HG02588 (cell line): ENCODE measurements at regions not wholly inside any gene's neighbourhood (a gene's known extent, or its start where the extent isn't known, plus 50 kb on each side); places are given as distances from the start of the nearest gene placed in this dataset.

Experiments used
- ATAC-seq: cut with Tn5 transposase; IDR thresholded peaks from one replicate; pipeline ENCODE4 v1.9.1; 2021; ENCODE audit warnings: mild to moderate bottlenecking, moderate library complexity; ENCODE audit not compliant: unreplicated experiment

DNA sequence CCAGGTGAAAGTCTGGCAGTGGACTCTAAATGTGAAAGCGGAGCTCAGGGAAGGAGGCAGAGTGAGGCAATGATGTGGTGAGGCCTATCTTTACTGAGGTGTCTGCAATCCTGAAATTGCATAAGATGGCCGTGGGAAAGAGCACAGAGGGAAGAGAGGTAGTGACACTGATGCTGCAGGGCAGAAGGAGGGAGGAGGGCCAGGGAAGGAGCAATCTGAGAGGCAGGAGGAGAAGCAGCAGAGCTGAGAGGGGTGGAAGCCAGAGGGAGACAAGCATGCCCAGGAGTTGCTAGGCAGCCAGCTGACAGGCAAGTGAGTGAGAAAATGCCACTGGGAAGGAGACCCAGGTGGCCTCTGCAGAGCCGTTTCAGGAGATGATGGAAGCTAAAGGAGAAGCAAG is 97.4 kb upstream of the CNR1 start:
- no peak for ATAC-seq

DNA sequence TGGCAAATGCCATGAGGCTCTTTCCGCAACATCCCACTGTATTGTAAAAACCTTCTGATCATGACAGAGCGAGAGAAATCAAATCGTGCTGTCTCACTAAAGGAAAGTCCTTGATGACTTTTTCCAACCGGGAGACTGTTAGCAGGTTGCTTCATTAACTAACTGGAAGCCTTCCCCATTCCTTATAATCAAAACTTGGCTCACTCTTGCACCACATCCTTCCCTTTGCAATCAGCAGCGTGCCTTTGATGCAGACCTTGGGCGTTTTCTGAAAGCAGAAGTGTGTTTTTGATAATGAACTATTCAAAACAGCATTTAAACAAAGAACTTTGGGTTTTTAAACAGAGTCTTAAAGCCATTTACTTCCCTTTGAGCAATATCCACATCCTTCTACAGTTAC is 96.2 kb upstream of the CNR1 start:
- ATAC-seq, result no peak

DNA sequence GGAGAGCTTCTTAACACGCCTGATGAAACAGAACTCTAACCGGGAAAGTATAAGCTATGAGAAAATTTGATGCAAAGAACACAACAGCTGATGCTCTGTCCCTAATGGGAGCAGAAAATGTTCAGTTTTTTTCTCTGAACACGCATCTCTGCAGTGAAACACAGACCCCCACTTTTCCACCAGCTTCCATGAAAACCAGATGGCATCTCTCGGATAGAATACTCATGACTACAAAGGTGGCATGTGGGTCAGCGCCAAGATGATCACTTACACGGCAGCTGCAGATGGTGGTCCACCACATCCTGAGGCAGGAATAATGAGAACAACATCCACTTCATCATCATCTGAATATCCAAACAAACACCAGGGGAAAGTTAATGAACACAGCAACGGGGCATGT is 85.2 kb upstream of the CNR1 start:
- no peak for ATAC-seq

DNA sequence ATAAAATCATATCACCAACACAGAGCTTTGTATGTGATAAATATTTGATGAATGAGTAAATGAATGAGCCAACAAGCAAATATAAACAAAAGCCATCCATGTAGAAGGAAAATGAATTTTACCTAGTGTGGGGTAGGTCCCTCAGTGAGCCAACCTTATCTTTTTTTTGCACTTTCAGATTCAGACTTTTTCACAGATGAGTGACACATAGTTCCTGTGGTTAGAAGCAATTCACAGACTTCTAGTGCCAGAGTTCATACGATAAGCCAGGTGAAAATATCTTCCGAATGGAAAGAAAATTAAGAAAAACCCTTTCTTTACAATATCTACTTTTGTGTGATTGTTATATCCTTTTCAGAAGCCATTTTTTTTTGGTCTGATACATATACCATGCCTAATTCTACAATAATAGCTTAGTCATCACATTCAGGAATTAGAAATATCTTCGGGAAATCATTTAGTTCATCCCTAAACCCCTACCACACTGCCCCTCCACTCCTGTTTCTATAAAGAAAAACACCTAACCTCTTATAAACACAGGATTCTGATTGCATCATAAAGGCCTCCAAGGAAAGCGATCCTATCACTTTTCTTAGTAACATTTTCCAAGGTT is 82.7 kb upstream of the CNR1 start:
- ATAC-seq, result no peak

DNA sequence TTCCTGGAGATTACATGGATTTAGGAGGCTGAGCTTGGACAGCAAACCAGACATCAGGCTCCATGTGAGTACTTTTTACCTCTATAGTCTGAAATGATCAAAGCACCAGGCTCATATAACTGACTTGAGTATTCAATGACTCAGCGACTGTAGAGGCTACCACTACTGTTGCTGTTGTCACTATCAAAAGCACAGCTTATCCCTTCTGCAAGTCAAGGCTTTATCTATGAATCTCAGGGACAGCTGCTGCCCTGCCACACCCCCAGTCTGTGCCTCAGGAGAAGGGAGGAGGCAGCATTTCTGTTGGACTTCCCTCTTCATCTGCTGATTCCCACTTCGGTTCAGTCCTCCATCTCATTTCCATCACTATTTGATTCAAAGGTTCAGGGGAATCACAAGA is 80.5 kb upstream of the CNR1 start:
- no peak for ATAC-seq

DNA sequence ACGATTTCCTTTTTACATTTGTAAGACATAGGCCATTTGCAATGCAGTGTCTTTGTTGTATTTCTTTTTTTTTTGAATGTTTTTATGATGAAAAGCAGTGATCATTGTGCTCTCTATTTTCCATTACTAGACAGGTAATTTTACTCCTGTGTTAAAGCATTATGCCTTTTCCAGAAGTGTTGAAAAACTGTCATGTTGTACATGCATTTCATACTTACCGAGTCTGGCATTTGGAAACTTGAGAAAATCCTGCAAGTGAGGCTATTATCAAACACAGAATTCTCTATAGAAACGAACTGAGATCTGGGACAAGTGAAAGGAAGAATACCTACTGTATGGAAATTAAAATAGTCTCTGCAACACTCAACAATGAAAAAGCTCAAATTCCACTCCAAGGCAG is 78.6 kb upstream of the CNR1 start:
- no peak for ATAC-seq

DNA sequence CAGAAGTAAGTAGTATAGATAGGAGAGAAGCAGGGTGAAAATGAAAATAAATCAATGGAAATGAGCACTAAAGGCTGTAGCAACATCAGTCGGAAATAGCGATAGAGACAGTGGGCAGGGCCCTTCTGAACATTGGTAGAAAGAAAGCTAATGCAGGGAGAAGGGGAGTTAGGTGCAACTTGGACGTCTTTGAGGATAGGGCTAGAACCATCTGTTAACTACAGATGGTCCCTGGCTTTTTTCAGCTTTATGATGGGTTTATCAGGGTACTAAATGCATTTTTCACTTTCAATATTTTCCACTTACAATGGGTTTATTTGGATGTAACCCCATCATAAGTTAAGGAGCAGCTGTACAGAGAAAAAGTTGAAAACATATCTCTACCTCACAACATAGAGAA is 72.8 kb upstream of the CNR1 start:
- no peak for ATAC-seq

DNA sequence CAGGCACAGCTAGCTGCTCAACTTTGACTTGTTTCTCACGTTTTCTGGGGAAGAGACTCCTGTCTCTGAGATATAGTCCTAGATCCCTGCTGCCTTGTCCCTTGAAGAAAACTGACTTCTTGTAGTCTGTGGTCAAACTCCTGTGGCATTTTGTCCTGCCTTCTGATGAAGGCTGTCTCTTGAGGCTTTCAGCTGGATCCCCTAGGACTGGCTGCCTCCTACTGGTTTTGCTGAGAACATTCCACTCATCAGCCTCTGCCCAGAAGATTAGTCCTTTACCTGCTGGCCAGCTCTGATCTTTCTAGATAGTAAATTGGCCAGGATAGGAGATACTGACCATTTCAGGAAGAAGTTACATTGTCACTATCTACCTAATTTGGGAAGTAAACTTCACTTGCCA is 71.9 kb upstream of the CNR1 start:
- ATAC-seq, result no peak

DNA sequence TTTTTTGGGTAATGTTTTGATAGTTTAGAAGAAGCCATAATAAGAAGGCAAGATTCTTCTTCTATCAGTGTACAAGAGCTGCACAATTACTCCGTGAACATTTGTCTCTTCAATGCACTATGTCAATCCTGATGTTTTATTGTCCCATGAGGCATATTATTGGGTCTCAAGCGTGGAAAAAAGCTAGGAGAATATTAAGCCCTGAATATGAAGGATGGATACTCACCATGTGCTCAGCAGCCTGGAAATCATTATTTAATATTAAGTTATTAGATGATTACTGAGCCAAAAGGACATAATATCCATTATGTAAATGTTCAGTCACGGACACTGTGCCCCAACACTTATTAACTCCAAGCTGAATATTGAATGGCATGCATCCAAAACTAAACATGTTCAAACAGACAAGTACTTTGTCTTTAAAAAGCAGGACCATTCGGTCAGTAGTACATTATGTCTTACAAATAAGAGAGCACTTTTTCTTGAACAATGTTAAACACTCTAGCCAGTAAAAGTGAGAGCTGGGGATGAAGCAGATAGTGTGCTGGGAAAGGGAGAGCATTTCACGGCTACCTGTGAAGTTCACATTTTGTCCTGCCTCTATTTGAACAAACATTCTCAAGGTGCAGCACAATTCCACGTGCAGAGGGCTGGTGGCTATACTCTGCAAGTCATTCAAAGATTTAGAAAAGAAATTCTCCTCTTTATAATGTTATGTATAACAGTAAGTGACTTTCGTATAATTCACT is 70.6 kb upstream of the CNR1 start:
- ATAC-seq, result no peak

DNA sequence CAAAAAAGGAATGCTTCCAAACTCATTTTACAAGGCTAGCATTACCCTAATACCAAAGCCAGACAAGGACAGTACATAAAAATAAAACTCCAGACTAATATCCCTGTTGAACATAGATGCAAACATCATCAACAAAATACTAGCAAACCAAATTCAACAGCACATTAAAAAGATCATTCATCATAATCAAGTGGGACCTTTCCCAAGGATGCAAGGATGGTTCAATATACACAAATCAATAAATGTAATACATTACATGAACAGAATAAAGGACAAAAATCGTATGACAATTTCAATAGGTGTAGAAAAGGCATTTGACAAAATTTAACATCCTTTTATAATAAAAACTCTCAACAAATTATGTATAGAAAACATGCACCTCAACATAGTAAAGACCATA is 66.6 kb upstream of the CNR1 start:
- ATAC-seq, result no peak

DNA sequence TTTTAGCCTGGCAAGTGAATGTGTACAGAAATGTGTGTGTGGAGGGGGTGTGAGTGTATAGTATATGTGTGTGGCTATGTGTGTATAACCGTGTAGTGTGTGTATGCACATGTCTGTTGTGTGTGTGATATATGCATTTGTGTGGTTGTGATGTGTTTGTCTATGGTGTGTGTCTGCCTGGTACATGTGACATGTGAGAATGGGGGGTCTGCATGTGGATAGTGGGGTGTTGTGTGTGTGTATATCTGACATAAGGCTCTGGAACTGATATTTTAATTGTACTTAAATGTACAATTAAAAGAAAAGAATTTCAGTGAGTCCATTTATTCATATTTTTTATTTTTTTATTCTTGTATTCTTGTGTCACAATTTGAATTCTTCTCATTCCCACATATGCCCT is 57.2 kb upstream of the CNR1 start:
- ATAC-seq, result no peak

DNA sequence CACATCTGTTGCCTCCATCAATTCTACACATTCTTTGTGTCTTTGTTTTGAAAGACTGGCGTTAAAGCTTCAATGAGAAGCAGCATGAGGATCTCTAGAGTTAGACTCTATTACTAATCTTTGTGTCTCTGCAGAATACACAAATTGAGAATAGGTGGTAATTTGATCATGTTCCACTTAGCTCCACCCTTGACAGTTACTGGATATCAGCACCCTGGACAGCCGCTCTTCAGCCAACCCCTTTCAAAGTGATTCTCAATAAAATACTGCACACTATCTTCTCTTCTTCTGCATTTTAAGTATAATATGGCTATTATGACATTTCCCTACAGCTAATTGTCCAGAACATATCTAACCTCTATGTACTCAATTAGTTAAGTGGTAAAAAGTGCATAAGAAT is 54.3 kb upstream of the CNR1 start:
- no peak for ATAC-seq

DNA sequence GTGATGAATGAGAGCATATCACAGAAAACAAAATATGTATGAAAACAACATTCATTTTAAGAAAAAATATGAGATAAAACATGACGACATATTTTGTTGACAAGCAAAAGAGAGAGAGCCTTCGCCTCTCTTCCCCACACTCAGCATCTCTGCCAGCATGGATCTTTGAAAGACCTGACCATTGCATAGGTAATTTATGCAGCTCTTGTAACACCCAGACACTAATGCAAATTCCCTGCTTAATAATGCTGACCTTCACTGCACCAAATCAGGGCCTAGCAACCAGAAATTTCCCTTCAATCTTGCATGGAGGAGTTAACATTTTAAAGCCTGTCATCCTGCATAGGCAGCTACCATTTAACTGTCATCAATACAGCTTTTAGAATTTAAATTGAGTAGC is 50.0 kb upstream of the CNR1 start:
- ATAC-seq, result no peak
